Sigmoid colon (tissue), 4 donors: ENCODE measurements at regions not wholly inside any gene's neighbourhood (a gene's known extent, or its start where the extent isn't known, plus 50 kb on each side); places are given as distances from the start of the nearest gene placed in this dataset.

Experiments
- EP300 ChIP-seq, 4 donors: sonication (generic); formaldehyde crosslinking; IDR thresholded peaks; one replicate each; pipeline ENCODE4 v1.6.1; 2017; ENCODE audit warnings: antibody characterized with exemption in 4 of 4
- POLR2A ChIP-seq, 2 donors: fragments of 450-650 bp; IDR thresholded peaks; one replicate each; pipeline ENCODE4 v1.6.1; 2016; ENCODE audit warnings: antibody characterized with exemption in 2 of 2, mild to moderate bottlenecking in 2 of 2, moderate library complexity in 2 of 2
- POLR2AphosphoS5 ChIP-seq, 4 donors: sonication (generic); formaldehyde crosslinking; IDR thresholded peaks; one replicate each; pipeline ENCODE4 v1.6.1; 2017; ENCODE audit warnings: antibody characterized with exemption in 4 of 4
- TF ChIP-seq, protein P1 (sequence below), 4 experiments: fragments of 450-650 bp in 3 of 4; fragments of 200-600 bp in 1 of 4; IDR thresholded peaks; one replicate each; pipeline ENCODE4 v1.5.1; 2016 to 2019; ENCODE audit warnings: antibody characterized with exemption in 4 of 4, mild to moderate bottlenecking in 3 of 4, moderate library complexity in 2 of 4

DNA sequence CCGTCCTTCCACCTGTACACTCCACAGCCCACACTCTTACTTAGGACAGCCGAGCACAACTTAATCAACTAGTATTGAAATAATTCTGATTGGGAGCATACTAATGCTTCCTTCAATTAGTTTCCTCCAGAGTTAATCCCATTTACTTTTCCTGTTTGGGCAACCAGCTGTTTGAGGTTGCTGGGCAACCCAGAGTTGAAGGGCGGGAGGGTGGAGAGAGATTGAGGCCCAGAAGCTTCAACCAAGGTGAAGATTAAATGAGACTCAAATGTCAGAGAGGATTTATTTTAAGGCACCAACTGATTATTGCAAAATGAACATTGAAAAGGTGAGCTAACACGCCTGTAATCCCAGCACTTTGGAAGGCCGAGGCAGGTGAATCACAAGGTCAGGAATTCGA lies 428.5 kb upstream of the SEMA6D start:
- TF ChIP-seq, protein P1, sequence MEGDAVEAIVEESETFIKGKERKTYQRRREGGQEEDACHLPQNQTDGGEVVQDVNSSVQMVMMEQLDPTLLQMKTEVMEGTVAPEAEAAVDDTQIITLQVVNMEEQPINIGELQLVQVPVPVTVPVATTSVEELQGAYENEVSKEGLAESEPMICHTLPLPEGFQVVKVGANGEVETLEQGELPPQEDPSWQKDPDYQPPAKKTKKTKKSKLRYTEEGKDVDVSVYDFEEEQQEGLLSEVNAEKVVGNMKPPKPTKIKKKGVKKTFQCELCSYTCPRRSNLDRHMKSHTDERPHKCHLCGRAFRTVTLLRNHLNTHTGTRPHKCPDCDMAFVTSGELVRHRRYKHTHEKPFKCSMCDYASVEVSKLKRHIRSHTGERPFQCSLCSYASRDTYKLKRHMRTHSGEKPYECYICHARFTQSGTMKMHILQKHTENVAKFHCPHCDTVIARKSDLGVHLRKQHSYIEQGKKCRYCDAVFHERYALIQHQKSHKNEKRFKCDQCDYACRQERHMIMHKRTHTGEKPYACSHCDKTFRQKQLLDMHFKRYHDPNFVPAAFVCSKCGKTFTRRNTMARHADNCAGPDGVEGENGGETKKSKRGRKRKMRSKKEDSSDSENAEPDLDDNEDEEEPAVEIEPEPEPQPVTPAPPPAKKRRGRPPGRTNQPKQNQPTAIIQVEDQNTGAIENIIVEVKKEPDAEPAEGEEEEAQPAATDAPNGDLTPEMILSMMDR (IDR thresholded peaks at IDR 0.05): no peak
- TF ChIP-seq POLR2A (IDR thresholded peaks at IDR 0.05) (no peak), POLR2AphosphoS5 (IDR thresholded peaks at IDR 0.05) (no peak), EP300 (IDR thresholded peaks at IDR 0.05) (no peak)
